IMR-90 (cell line): ENCODE measurements at regions not wholly inside any gene's neighbourhood (a gene's known extent, or its start where the extent isn't known, plus 50 kb on each side); places are given as distances from the start of the nearest gene placed in this dataset.

Experiments
- ATAC-seq: fragments of 200-7000 bp; cut with Tn5 transposase; 2 replicates; pipeline ENCODE4 v1.9.1; 2020; ENCODE audit warnings: low read depth, mild to moderate bottlenecking, moderate library complexity
- BruUV-seq: library from RNA; stranded (reverse); fragments of 400-500 nt; replicated peaks from 2 replicates; lab custom pipeline; 2021; lab: Mats Ljungman, UMichigan
- CTCF ChIA-PET: fragments of 300-600 bp; formaldehyde crosslinking; extraction: SDS; loops from one replicate; lab custom pipeline; 2021; ENCODE audit warnings: antibody characterized with exemption; lab: Yijun Ruan, JAX
- POLR2A ChIA-PET: fragments of 300-600 bp; sonication (Branson Sonifier 250); formaldehyde crosslinking; loops from one replicate; lab custom pipeline; 2022; ENCODE audit warnings: antibody characterized with exemption; ENCODE audit not compliant: unreplicated experiment; lab: Charles Lee
- DNase-seq: peaks from one replicate; pipeline ENCODE4 v3.0.0; 2013
- H2AFZ ChIP-seq: replicated peaks from 2 replicates; pipeline ENCODE3; 2013; ENCODE audit warnings: low read length, mild to moderate bottlenecking; ENCODE audit not compliant: poor library complexity
- H2AK5ac ChIP-seq: 2 replicates; pipeline ENCODE4 v1.6.1; 2013; ENCODE audit warnings: low read depth, low read length, inconsistent platforms
- H2AK9ac ChIP-seq: replicated peaks from 2 replicates; pipeline ENCODE3; 2013; ENCODE audit warnings: mild to moderate bottlenecking, low read depth, low read length, moderate library complexity; ENCODE audit not compliant: poor library complexity
- H2BK120ac ChIP-seq: 2 replicates; pipeline ENCODE4 v1.6.1; 2013; ENCODE audit warnings: low read depth, low read length, inconsistent platforms
- H2BK15ac ChIP-seq: 3 replicates; pipeline ENCODE4 v1.6.1; 2013; ENCODE audit warnings: low read depth, low read length, inconsistent platforms
- H2BK20ac ChIP-seq: 2 replicates; pipeline ENCODE4 v1.6.1; 2013; ENCODE audit warnings: low read depth, mild to moderate bottlenecking, inconsistent platforms, low read length, moderate library complexity
- H2BK5ac ChIP-seq: 2 replicates; pipeline ENCODE4 v1.6.1; 2013; ENCODE audit warnings: mild to moderate bottlenecking, low read depth, low read length, inconsistent platforms; ENCODE audit not compliant: poor library complexity, severe bottlenecking
- H3K14ac ChIP-seq: replicated peaks from 2 replicates; pipeline ENCODE4 v1.6.1; 2013; ENCODE audit warnings: low read depth, low read length, inconsistent platforms
- H3K18ac ChIP-seq: 2 replicates; pipeline ENCODE4 v1.6.1; 2013; ENCODE audit warnings: low read depth, low read length, control low read depth
- H3K23ac ChIP-seq: 2 replicates; pipeline ENCODE4 v1.6.1; 2013; ENCODE audit warnings: low read depth, low read length, inconsistent platforms
- H3K27ac ChIP-seq: 2 replicates; pipeline ENCODE4 v1.5.1; 2013; ENCODE audit warnings: mild to moderate bottlenecking, control low read depth, low read length; ENCODE audit not compliant: insufficient read depth
- H3K27me3 ChIP-seq: 2 replicates; pipeline ENCODE4 v1.6.1; 2013; ENCODE audit warnings: low read length; ENCODE audit not compliant: control insufficient read depth, insufficient read depth
- H3K36me3 ChIP-seq: 2 replicates; pipeline ENCODE4 v1.6.1; 2013; ENCODE audit warnings: low read length, mixed read lengths; ENCODE audit not compliant: control insufficient read depth, insufficient read depth
- H3K4ac ChIP-seq: 2 replicates; pipeline ENCODE4 v1.6.1; 2013; ENCODE audit warnings: low read depth, low read length, inconsistent platforms
- H3K4me1 ChIP-seq: 2 replicates; pipeline ENCODE4 v1.6.1; 2013; ENCODE audit warnings: low read length, mixed read lengths; ENCODE audit not compliant: control insufficient read depth, insufficient read depth
- H3K4me2 ChIP-seq: 2 replicates; pipeline ENCODE4 v1.6.1; 2013; ENCODE audit warnings: low read depth, mild to moderate bottlenecking, control low read depth, low read length, moderate library complexity
- H3K4me3 ChIP-seq: 2 replicates; pipeline ENCODE4 v1.5.1; 2013; ENCODE audit warnings: low read depth, mild to moderate bottlenecking, control low read depth, low read length, moderate library complexity; ENCODE audit not compliant: insufficient read depth
- H3K56ac ChIP-seq: 2 replicates; pipeline ENCODE4 v1.6.1; 2013; ENCODE audit warnings: low read length, inconsistent platforms; ENCODE audit not compliant: insufficient read depth; ENCODE audit errors: extremely low read depth
- H3K79me1 ChIP-seq, 2 experiments: 2 replicates each; pipeline ENCODE4 v1.6.1; 2013; ENCODE audit warnings: low read length in 2 of 2, inconsistent platforms in 1 of 2, low read depth in 1 of 2
- H3K9ac ChIP-seq: 2 replicates; pipeline ENCODE4 v1.6.1; 2013; ENCODE audit warnings: low read depth, low read length, control low read depth
- H3K9me1 ChIP-seq: 2 replicates; pipeline ENCODE4 v1.6.1; 2013; ENCODE audit warnings: low read length, inconsistent platforms; ENCODE audit not compliant: insufficient read depth
- H3K9me3 ChIP-seq: 2 replicates; pipeline ENCODE4 v1.6.1; 2013; ENCODE audit warnings: low read length; ENCODE audit not compliant: control insufficient read depth, insufficient read depth
- H4K20me1 ChIP-seq: 2 replicates; pipeline ENCODE4 v1.6.1; 2013; ENCODE audit warnings: low read length, inconsistent platforms; ENCODE audit not compliant: insufficient read depth
- H4K5ac ChIP-seq: 2 replicates; pipeline ENCODE4 v1.6.1; 2013; ENCODE audit warnings: mild to moderate bottlenecking, low read depth, low read length, control low read depth
- H4K8ac ChIP-seq, 2 experiments: 2 replicates each; pipeline ENCODE4 v1.6.1; 2013; ENCODE audit warnings: low read depth in 2 of 2, low read length in 2 of 2, control low read depth in 1 of 2, inconsistent platforms in 1 of 2
- H4K91ac ChIP-seq: 2 replicates; pipeline ENCODE4 v1.6.1; 2013; ENCODE audit warnings: low read depth, low read length, inconsistent platforms; ENCODE audit not compliant: insufficient read depth
- BHLHE40 ChIP-seq: fragments of 150-350 bp; IDR thresholded peaks from 2 replicates; pipeline ENCODE4 v1.6.1; 2016; ENCODE audit warnings: mild to moderate bottlenecking, low read depth, low read length
- CEBPB ChIP-seq: IDR thresholded peaks from 2 replicates; pipeline ENCODE4 v1.6.1; 2012; ENCODE audit warnings: low read depth, low read length, improper control_type of control experiment
- CHD1 ChIP-seq: IDR thresholded peaks from 2 replicates; pipeline ENCODE4 v1.6.1; 2012; ENCODE audit warnings: low read depth, low read length, improper control_type of control experiment
- CTCF ChIP-seq: conservative IDR thresholded peaks from 2 replicates; pipeline ENCODE4 v1.5.1; 2012; ENCODE audit warnings: mild to moderate bottlenecking, low read depth, low read length, improper control_type of control experiment
- ELK1 ChIP-seq: fragments of 150-350 bp; IDR thresholded peaks from 2 replicates; pipeline ENCODE4 v1.6.1; 2016; ENCODE audit warnings: low read depth, mild to moderate bottlenecking, low read length, moderate library complexity, borderline replicate concordance
- FOS ChIP-seq: fragments of 150-350 bp; IDR thresholded peaks from 2 replicates; pipeline ENCODE4 v1.6.1; 2016; ENCODE audit warnings: low read depth, low read length
- MAZ ChIP-seq: IDR thresholded peaks from 2 replicates; pipeline ENCODE4 v1.6.1; 2012; ENCODE audit warnings: low read depth, mild to moderate bottlenecking, low read length, improper control_type of control experiment, moderate library complexity, borderline replicate concordance
- MXI1 ChIP-seq: IDR thresholded peaks from 2 replicates; pipeline ENCODE4 v1.6.1; 2012; ENCODE audit warnings: low read depth, mild to moderate bottlenecking, low read length, moderate library complexity, borderline replicate concordance
- NFE2L2 ChIP-seq: fragments of 150-350 bp; IDR thresholded peaks from 2 replicates; pipeline ENCODE4 v1.6.1; 2016; ENCODE audit warnings: low read depth, mild to moderate bottlenecking, low read length
- POLR2A ChIP-seq: IDR thresholded peaks from 2 replicates; pipeline ENCODE4 v1.6.1; 2012; ENCODE audit warnings: mild to moderate bottlenecking, low read depth, low read length
- RAD21 ChIP-seq: IDR thresholded peaks from 2 replicates; pipeline ENCODE4 v1.6.1; 2012; ENCODE audit warnings: low read length, improper control_type of control experiment
- RCOR1 ChIP-seq: IDR thresholded peaks from 2 replicates; pipeline ENCODE4 v1.6.1; 2012; ENCODE audit warnings: mild to moderate bottlenecking, low read length, improper control_type of control experiment; ENCODE audit not compliant: insufficient replicate concordance
- RFX5 ChIP-seq: IDR thresholded peaks from 2 replicates; pipeline ENCODE4 v1.8.0; 2012; ENCODE audit warnings: low read depth, mild to moderate bottlenecking, low read length, moderate library complexity
- SMC3 ChIP-seq: fragments of 150-350 bp; IDR thresholded peaks from 2 replicates; pipeline ENCODE4 v1.6.1; 2016; ENCODE audit warnings: low read depth, mild to moderate bottlenecking, antibody characterized with exemption, low read length, moderate library complexity
- USF2 ChIP-seq: fragments of 150-350 bp; IDR thresholded peaks from 2 replicates; pipeline ENCODE4 v1.6.1; 2017; ENCODE audit warnings: mild to moderate bottlenecking, antibody characterized with exemption, low read length, low read depth
- WGBS, 2 experiments: methylation state at CpG; one replicate each; pipeline versions ENCODE4 v1.1.5 to v1.1.7; 2013; ENCODE audit warnings: missing lambda C conversion rate in 2 of 2; ENCODE audit not compliant: insufficient read length in 1 of 2; ENCODE audit errors: extremely low coverage in 2 of 2; 5-methylcytosine and 5-hydroxymethylcytosine counted together
- dilution Hi-C: fragments of 300-500 bp; cut with HindIII; formaldehyde crosslinking; loops from one replicate; pipeline ENCODE4 v1.14.3; 2018; ENCODE audit warnings: low sequenced_read_pairs; ENCODE audit not compliant: unreplicated experiment
- in situ Hi-C: fragments of 300-500 bp; cut with MboI; formaldehyde crosslinking; loops from 3 replicates; pipeline ENCODE4 v1.14.3; 2019; ENCODE audit warnings: low sequenced_read_pairs, inconsistent platforms, mixed read lengths
- intact Hi-C: fragments of 100-400 bp; cut with micrococcal nuclease; formaldehyde crosslinking; loops from 2 replicates; pipeline ENCODE4 v1.10.0; 2022

- no peak overlapping the region for H3K9ac ChIP-seq
- no peak overlapping the region for H3K18ac ChIP-seq
- ChIA-PET POLR2A (no interaction called here), CTCF (no interaction called here)
- H3K4ac ChIP-seq, result no peak overlapping the region
- no peak overlapping the region for H3K23ac ChIP-seq
- H3K56ac ChIP-seq, result no peak overlapping the region
- no peak overlapping the region for H2BK20ac ChIP-seq
- H3K9me3 ChIP-seq, result peaks cover 10% of the 10 kb centered on the region
- dilution Hi-C loops, result no loop called here
- H3K27me3 ChIP-seq, result no peaks in the 10 kb centered on the region
- H3K4me1 ChIP-seq, result no peaks in the 10 kb centered on the region
- no peak overlapping the region for H2AK5ac ChIP-seq
- DNase-seq (no peak), ATAC-seq (no peak)
- BruUV-seq, result no TSS peak
- H4K5ac ChIP-seq, result no peak overlapping the region
- H2AFZ ChIP-seq, result no peak overlapping the region
- no peak overlapping the region for H2BK5ac ChIP-seq
- H3K4me3 ChIP-seq, result no peak overlapping the region
- H3K9me1 ChIP-seq, result no peaks in the 10 kb centered on the region
- H4K20me1 ChIP-seq, result no peaks in the 10 kb centered on the region
- H2BK15ac ChIP-seq, result no peak overlapping the region
- no peak for TF ChIP-seq SMC3
- TF ChIP-seq CTCF, result no peak
- no peak for TF ChIP-seq CHD1
- TF ChIP-seq BHLHE40, result no peak
- TF ChIP-seq POLR2A, result no peak
- TF ChIP-seq ELK1, result no peak
- no peak for TF ChIP-seq NFE2L2
- no peak for TF ChIP-seq MXI1
- no peak for TF ChIP-seq RFX5
- no peak for TF ChIP-seq RCOR1
- TF ChIP-seq CEBPB, result no peak
- TF ChIP-seq USF2, result no peak
- no peak for TF ChIP-seq MAZ
- no peak for TF ChIP-seq FOS
- no peak for TF ChIP-seq RAD21
- intact Hi-C loops, result no loop called here
- no peaks in the 10 kb centered on the region for H3K79me1 ChIP-seq
- no peak overlapping the region for H3K14ac ChIP-seq
- H3K27ac ChIP-seq, result no peak overlapping the region
- no peak overlapping the region for H2BK120ac ChIP-seq
- no peaks in the 10 kb centered on the region for H3K36me3 ChIP-seq
- H4K91ac ChIP-seq, result no peak overlapping the region
- WGBS, 2 experiments, result no CpG with 5 or more reads among the region's 4 CpGs
- in situ Hi-C loops, result no loop called here
- no peak overlapping the region for H2AK9ac ChIP-seq
- H4K8ac ChIP-seq, result no peak overlapping the region
- H3K4me2 ChIP-seq, result no peak overlapping the region
Observed at GRCh38 chr12:126862500-126862899, 1404.5 kb upstream of the TMEM132C start.
